ENCODE measurements at regions not wholly inside any gene's neighbourhood (a gene's known extent, or its start where the extent isn't known, plus 50 kb on each side); places are given as distances from the start of the nearest gene placed in this dataset.

- no peak for TF ChIP-seq JUND (IDR thresholded peaks at IDR 0.05)
Observed at GRCh38 chr4:57401586-57401985, 291.4 kb upstream of the IGFBP7 start (continued).

- 40% methylated on average over 3 of the region's 3 CpGs for WGBS (ENCODE audit: low lambda C conversion rate)
- CTCF ChIA-PET, result no interaction called here
Observed at GRCh38 chr4:57378766-57379165, 268.6 kb upstream of the IGFBP7 start.

GRCh38 chr4:57374866-57375595 is 264.8 kb upstream of the IGFBP7 start:
- no peak overlapping the region for H3K4me3 ChIP-seq (ENCODE audit: low read depth in 2 of 2, low read length in 1 of 2)
- H3K4me1 ChIP-seq (ENCODE audit: control insufficient read depth in 1 of 2, insufficient read depth in 2 of 2, low read depth in 1 of 2, low read length in 1 of 2), result no peaks in the 10 kb centered on the region
- ChIA-PET CTCF (no interaction called here), POLR2A (no interaction called here)
- H3K9ac ChIP-seq, result no peak overlapping the region
- no peaks in the 10 kb centered on the region for H3F3A ChIP-seq (replicated peaks; ENCODE audit: insufficient read depth)
- DNase-seq, result no peak
- H2AFZ ChIP-seq (ENCODE audit: low read depth), result no peak overlapping the region
- H3K27me3 ChIP-seq (ENCODE audit: insufficient read depth), result no peaks in the 10 kb centered on the region
- no peaks in the 10 kb centered on the region for H3K36me3 ChIP-seq (replicated peaks in 1 of 2; ENCODE audit: control insufficient read depth in 1 of 2, insufficient read depth in 2 of 2, low read length in 1 of 2)
- H4K20me1 ChIP-seq (ENCODE audit: insufficient read depth), result no peaks in the 10 kb centered on the region
- no peaks in the 10 kb centered on the region for H3K79me2 ChIP-seq (ENCODE audit: insufficient read depth)
- no peak overlapping the region for H3K4me2 ChIP-seq
- TF ChIP-seq SMC3 (IDR thresholded peaks at IDR 0.05; ENCODE audit: low read depth, low read length) (no peak), GABPA (IDR thresholded peaks at IDR 0.05; ENCODE audit: low read depth) (no peak), EP300 (IDR thresholded peaks at IDR 0.05; ENCODE audit: borderline replicate concordance in 1 of 2, low read depth in 1 of 2, low read length in 1 of 2) (no peak), GATA2 (CRISPR knock-in tag; IDR thresholded peaks at IDR 0.05) (no peak), FOSL2 (IDR thresholded peaks at IDR 0.05; ENCODE audit: borderline replicate concordance, low read depth) (no peak), CTCF (IDR thresholded peaks at IDR 0.05) (no peak), SIN3A (IDR thresholded peaks at IDR 0.05; ENCODE audit: borderline replicate concordance, low read depth, low read length) (no peak), USF1 (IDR thresholded peaks at IDR 0.05; ENCODE audit: borderline replicate concordance, low read depth) (no peak)
- WGBS (ENCODE audit: low lambda C conversion rate), result 38% methylated on average over 1 of the region's 1 CpG
- H3K27ac ChIP-seq (ENCODE audit: low read depth in 2 of 2, low read length in 1 of 2), result no peak overlapping the region
- no peaks in the 10 kb centered on the region for H3K9me2 ChIP-seq
- no peaks in the 10 kb centered on the region for H3K9me3 ChIP-seq

More at GRCh38 chr4:57378766-57379165, 268.6 kb upstream of the IGFBP7 start:
- Histone ChIP-seq H3K36me3 (replicated peaks in 1 of 2; ENCODE audit: control insufficient read depth in 1 of 2, insufficient read depth in 2 of 2, low read length in 1 of 2) (no peaks in the 10 kb centered on the region), H3F3A (replicated peaks; ENCODE audit: insufficient read depth) (no peaks in the 10 kb centered on the region), H3K4me3 (ENCODE audit: low read depth in 2 of 2, low read length in 1 of 2) (no peak overlapping the region), H3K4me2 (no peak overlapping the region), H3K9me2 (no peaks in the 10 kb centered on the region), H3K27me3 (ENCODE audit: insufficient read depth) (no peaks in the 10 kb centered on the region), H3K4me1 (ENCODE audit: control insufficient read depth in 1 of 2, insufficient read depth in 2 of 2, low read depth in 1 of 2, low read length in 1 of 2) (no peaks in the 10 kb centered on the region), H2AFZ (ENCODE audit: low read depth) (no peak overlapping the region), H4K20me1 (ENCODE audit: insufficient read depth) (no peaks in the 10 kb centered on the region), H3K27ac (ENCODE audit: low read depth in 2 of 2, low read length in 1 of 2) (no peak overlapping the region), H3K9me3 (no peaks in the 10 kb centered on the region), H3K9ac (no peak overlapping the region), H3K79me2 (ENCODE audit: insufficient read depth) (no peaks in the 10 kb centered on the region)
- POLR2A ChIA-PET, result no interaction called here
- no peak for DNase-seq
- no peak for TF ChIP-seq SMC3 (IDR thresholded peaks at IDR 0.05; ENCODE audit: low read depth, low read length)
- peak; percentile 6; the same call in 1 of the 2 replicates for TF ChIP-seq FOSL2 (IDR thresholded peaks at IDR 0.05; ENCODE audit: borderline replicate concordance, low read depth)

All from SK-N-SH (cell line).